ENCODE measurements at regions not wholly inside any gene's neighbourhood (a gene's known extent, or its start where the extent isn't known, plus 50 kb on each side); places are given as distances from the start of the nearest gene placed in this dataset.

DNA sequence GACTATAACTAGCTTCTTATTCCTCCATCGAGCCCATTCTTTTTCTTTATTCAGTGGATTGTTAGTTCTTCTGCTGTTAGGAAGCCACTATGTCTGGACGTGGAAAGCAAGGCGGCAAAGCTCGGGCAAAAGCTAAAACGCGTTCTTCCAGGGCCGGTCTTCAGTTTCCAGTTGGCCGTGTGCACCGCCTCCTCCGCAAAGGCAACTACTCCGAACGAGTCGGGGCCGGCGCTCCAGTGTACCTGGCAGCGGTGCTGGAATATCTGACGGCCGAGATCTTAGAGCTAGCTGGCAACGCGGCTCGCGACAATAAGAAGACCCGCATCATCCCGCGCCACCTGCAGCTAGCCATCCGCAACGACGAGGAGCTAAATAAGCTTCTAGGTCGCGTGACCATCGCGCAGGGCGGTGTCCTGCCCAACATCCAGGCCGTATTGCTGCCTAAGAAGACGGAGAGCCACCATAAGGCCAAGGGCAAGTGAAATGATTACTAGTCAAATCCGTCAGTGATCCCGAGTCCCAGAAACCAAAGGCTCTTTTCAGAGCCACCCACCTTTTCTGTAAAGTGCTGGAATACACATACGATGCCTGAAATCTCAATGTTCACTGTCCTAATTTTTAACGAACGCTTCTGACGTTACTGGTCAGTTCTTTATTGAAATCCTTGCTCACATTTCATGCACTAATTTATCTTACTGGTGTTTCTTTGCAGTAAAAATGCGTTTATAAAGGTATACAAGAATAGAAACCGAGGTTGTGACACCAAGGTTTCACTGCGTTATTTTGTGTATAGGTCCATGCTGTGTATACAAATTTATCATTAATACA is 129.9 kb downstream of the HFE start:
- peak; percentile 93 for DNase-seq

DNA sequence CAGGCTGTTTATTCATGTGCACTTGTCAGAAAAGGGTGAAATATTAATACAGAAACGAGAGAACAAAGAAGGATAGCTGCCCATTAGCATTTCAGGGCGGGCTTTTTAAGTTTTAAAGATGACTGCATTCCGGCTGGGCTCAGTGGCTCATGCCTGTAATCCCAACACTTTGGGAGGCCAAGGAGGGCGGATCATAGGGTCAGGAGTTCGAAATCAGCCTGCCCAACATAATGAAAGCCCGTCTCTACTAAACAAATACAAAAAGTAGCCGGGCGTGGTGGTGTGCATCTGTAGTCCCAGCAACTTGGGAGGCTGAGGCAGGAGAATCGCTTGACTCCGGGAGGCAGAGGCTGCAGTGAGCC is 130.5 kb downstream of the HFE start:
- DNase-seq = peak; percentile 56

DNA sequence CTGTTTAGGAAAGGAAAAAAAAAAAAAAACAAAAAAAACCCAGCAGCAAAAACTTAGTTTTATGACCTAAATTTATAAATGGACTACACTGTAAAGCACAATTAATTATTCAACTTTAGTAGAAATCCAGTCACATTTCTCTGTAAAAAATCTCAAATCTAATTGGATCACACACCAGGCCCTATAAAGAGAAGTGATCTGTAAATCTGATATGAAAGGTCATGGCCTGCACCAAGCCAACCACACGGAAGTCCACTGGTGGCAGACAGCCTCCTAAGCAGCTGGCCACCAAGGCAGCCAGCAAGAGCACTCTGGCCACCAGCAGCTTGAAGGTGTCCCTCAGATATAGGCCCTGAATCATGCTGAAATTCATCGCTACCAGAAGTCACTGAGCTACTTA is 131.6 kb downstream of the HFE start:
- DNase-seq = no peak

DNA sequence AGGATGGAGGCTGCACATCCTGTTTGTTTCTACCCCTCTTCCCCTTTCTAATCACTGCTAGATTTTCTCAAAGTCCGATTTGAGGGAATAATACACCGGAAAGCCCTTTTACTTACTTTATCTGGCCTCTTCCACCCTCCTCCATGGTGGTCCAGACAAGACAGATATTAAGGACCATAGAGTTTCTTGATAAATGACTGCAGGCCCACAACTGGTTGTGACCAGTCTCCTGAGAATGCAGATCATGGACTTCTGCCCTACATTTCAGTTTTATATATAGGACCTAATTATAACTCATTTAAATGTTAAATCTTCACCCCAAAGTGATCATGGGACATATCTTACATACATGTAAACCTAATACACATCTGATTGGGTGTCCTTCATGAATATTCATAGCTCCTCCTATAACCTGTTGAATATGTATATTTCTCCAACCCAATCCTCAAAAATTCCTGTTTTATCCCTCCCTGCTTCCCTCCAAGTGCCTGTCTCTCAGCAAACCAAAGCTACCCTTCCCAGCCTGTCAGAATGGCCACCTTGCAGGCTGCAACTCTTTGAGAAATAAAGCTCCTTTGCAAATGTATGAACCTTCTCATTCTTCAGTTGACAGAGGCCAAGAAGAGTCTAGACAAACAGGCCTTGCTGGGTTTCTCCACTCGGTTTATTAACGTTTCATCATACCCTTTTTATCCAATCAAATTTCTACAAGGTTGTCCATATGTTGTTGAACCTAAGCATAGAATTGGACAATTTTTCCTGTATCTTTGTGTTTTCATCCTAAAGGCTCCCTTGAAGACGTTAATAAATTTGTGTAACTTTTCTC is 133.1 kb downstream of the HFE start:
- DNase-seq = no peak

DNA sequence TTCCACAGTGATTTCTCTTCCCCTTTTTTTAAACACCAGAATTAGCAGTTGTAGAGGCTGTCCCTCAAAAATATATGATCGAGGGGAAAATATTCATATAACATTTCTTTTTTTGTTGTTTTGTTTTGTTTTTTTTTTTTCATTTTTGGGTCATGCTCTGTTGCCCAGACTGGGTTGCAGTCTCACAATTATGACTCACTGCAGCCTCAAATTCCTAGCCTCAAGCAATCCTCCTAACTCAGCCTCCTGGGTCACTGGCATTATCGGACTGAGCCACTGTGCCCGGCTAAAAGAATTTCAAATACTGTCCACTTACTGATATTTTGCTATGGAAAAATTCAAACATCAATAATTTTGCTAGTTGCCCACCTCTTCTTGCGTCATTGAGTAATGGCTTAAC is 134.0 kb downstream of the HFE start:
- no peak for DNase-seq

DNA sequence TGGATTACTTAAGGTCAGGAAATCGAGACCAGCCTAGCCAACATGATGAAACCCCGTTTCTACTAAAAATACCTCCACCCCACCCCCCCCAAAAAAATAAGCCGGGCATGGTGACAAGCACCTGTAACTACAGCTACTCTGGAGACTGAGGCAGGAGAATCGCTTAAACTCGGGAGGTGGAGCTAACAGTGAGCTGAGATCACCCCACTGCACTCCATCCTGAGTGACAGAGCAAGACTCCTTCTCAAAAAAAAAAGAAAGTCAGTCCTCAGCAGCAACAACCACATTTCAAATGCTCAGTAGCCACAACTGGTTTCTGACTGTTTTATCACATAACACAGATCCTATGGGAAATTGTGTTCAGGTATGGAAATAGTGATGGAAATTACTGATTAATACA is 135.3 kb downstream of the HFE start:
- DNase-seq = peak; percentile 45

- no peak for DNase-seq
These were observed 136.0 kb downstream of the HFE start for GRCh38 chr6:26223228-26223627.

GRCh38 chr6:26223650-26224546 is 136.7 kb downstream of the HFE start:
- DNase-seq = peak; percentile 81

- no peak for DNase-seq
These were observed 137.3 kb downstream of the HFE start for GRCh38 chr6:26224547-26224912.

- no peak for DNase-seq
These were observed 138.0 kb downstream of the HFE start for GRCh38 chr6:26224940-26225847.

DNA sequence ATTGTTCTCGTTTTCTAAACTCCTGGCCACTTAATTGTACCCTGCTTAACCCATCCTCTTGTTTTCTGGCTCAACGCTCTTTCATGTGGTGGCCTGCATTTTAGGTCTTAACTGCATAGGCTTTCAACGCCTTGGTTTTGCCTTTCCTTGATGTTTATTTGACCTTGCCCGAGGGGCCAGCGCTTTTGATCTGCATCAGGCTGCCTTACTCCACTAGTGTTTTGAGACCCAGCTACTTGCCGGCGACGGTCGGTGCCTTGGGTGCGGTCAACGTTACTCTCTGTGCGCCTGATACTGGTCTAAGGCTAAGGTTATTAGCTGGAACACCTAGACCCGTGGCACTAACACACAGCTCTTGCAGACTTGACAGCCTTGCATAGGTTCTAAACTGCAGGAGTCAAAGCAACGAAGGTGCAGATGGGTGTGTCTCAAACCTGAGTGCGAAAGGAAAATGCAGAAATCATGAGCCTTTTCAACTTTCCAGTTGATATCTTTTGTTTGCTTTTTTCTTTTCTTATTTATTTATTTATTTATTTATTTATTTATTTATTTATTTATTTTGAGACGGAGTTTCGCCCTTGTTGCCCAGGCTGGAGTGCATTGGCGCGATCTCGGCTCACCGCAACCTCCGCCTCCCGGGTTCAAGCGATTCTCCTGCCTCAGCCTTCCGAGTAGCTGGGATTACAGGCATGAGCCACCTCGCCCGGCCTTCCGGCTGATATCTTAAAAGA is 138.8 kb downstream of the HFE start:
- no peak for DNase-seq

GRCh38 chr6:26226579-26226967 is 138.4 kb upstream of the BTN3A2 start:
- DNase-seq = no peak

- DNase-seq = no peak
These were observed 134.6 kb upstream of the BTN3A2 start for GRCh38 chr6:26230351-26230750.

DNA sequence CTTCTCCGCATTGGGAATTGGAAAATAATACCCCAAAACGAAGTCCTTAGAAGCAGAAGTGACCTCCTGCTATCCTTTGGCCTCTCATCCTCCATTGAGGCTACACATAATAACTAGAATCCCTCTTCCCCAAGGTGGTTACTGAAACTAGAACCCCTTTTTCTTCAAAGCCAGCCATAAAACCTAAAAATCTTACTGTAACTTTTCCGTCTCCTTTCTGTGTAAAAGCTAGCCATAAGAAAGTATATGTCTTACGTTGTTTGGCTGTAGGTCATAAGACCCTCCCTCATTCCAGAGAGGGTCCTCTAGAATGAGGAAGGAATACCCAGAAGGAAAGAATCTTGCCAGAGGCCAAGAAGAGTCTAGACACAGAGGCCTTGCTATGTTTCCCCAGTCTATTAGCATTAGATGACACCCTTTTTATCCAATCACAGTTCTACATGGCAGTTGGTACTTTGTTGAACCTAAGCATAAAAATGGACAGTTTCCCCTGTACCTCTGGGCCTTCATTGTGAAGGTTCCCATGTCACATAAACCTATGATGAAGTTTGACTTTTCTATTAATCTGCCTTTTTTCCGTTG is 133.9 kb upstream of the BTN3A2 start:
- no peak for DNase-seq

DNA sequence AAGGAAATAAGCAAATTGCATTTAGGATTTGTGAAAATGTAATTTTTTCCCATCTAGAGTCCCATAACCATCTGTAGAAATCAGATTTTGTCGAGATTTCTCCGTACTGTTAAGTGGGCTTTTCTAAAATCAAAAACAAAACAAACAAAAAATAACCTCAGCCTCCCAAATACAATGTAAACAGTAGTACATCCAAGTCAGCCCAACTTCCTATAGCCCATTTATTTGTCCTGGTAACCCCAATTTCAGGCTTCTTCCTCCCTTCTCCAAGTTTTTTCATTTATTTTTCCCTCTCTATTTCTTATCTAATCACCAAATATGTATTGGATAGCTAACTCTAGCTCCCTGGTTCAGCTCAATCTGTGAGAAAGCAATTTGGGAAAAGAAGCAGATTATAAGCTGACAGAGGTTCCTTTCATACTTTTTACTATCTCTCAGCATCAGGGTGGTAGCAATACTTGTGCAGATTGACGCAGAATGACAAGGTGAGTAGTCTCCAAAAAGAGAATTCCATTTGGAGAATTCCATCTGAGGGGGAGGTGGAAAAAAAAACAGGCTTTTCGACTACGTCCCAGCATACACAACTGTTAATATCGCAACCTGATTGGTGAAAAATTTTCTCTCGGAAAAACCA is 132.6 kb upstream of the BTN3A2 start:
- DNase-seq = no peak

- DNase-seq = peak; percentile 69
These were observed 131.9 kb upstream of the BTN3A2 start for GRCh38 chr6:26232940-26233648.

DNA sequence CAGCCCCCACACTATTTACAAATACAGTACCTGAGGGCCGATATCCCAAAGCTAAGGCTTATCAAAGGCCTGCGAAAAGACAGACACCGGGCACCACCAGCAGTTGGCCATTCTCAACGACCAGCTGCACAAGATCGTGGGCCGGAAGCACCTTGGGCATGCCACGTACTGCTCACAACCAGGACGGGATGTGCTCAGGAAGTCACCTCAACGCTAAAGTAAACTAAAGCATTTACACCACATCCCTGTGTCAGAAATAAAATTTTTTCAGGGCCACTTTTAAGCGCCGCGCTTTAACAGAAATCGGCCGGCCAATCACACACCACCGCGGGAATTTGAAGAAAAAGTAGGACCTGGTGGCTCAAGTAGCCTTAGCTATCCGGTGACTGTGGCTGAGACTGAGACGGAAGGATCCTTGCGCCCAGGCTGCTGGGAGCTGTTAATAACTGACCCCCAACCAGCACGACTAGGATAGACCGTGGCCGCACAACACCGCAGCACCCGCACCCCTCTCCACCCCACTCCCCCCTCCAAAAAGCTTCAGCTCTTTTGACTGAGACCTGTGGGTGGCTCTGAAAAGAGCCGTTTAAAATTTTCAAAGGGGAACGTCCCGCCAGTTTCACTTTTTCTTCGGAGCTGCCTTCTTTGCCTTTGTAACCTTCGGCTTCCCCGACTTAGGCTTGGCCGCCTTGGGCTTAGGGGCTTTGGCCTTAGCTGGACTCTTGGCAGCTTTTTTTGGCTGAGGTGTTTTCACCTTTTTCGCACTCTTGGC is 131.2 kb upstream of the BTN3A2 start:
- DNase-seq = peak; percentile 86

DNA sequence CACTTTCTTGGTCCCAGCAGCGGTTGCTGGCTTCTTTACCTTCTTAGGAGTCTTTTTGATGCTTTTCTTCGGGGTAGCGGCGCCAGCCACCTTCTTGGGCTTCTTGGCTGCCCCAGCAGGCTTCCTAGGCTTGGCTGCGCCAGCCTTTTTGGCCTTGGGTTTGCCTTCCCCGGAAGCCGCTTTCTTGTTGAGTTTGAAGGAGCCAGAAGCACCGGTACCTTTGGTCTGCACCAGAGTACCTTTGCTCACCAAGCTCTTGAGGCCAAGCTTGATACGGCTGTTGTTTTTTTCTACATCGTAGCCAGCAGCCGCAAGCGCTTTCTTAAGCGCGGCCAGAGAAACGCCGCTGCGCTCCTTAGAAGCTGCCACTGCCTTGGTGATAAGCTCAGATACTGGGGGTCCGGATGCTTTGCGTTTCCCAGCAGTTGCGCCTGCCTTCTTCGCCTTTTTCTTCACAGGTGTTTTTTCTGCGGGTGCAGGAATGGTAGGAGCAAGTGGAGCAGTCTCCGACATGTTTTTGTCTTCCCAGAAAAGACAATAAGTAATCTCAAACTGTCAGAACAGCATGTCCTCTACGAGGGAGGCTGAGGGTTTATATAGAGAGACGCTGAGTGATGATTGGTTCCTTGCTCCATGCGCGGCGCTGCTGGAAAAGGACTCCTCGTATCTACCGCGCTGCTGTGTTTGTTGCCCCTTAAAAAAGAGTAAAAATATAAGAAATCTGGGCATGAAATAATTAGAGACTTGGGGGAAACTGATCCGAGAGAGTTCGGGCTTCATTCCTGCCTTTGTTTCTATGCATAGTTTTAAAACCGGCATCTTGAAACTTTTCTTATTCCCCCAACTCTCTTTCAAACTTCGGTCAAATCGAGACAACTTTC is 130.3 kb upstream of the BTN3A2 start:
- DNase-seq = peak; percentile 92
